Psoas muscle (tissue), 7 donors: ENCODE measurements at regions not wholly inside any gene's neighbourhood (a gene's known extent, or its start where the extent isn't known, plus 50 kb on each side); places are given as distances from the start of the nearest gene placed in this dataset.

Source experiments
- ATAC-seq, 4 donors: fragments of 200-7000 bp; cut with Tn5 transposase; one replicate each; pipeline ENCODE4 v1.9.1; 2020; ENCODE audit warnings: moderate library complexity in 3 of 4, mild to moderate bottlenecking in 2 of 4
- DNase-seq, 2 donors: peaks; one replicate each; pipeline ENCODE4 v3.0.0-alpha.2; 2020
- H3K27ac ChIP-seq: fragments of 200-600 bp; one replicate; pipeline ENCODE4 v1.8.0; 2022
- H3K27me3 ChIP-seq, 3 donors: fragments of 200-600 bp in 1 of 3; one replicate each; pipeline versions ENCODE4 v1.6.1 to v1.8.0; 2013 to 2022; ENCODE audit warnings: low read length in 2 of 3, mild to moderate bottlenecking in 2 of 3, moderate library complexity in 1 of 3; ENCODE audit not compliant: insufficient read depth in 3 of 3
- H3K36me3 ChIP-seq, 2 donors: fragments of 200-600 bp in 1 of 2; one replicate each; pipeline versions ENCODE4 v1.6.1 to v1.8.0; 2013 to 2022; ENCODE audit warnings: low read depth in 1 of 2, mild to moderate bottlenecking in 1 of 2, moderate library complexity in 1 of 2; ENCODE audit not compliant: insufficient read depth in 1 of 2
- H3K4me1 ChIP-seq: fragments of 200-600 bp; one replicate; pipeline ENCODE4 v1.8.0; 2022
- H3K4me3 ChIP-seq: fragments of 200-600 bp; one replicate; pipeline ENCODE4 v1.8.0; 2022; ENCODE audit warnings: mild to moderate bottlenecking
- H3K9me3 ChIP-seq: fragments of 200-600 bp; one replicate; pipeline ENCODE4 v1.8.0; 2022
- CTCF ChIP-seq: fragments of 200-600 bp; IDR thresholded peaks from one replicate; pipeline ENCODE4 v1.8.0; 2022; ENCODE audit warnings: antibody characterized with exemption
- WGBS, 3 donors: extraction: QIAGEN DNeasy Blood & Tissue Kit; methylation state at CpG; one replicate each; pipeline versions ENCODE4 v1.1.6 to v1.1.7; 2013; 5-methylcytosine and 5-hydroxymethylcytosine counted together
- intact Hi-C, 2 donors: fragments of 100-400 bp; cut with DNase I; formaldehyde crosslinking; loops; one replicate each; pipeline versions ENCODE4 v1.11.0 to v1.14.2; 2022
- donor health status: healthy with polysubstance abuse.
- donor health status: DM: no; HTN: no; CAD: no; lungs with moderate emphysema.
- donor health status: Bipolar disorder and iron deficiency.
- donor health status: healthy.
- donor health status: DM: yes; HTN: yes; CAD: no.
- donor health status: DM: no; HTN: no; CAD: no.
- donor health status: DM: yes; HTN: yes; CAD: no.

GRCh38 chr7:17548014-17548653, 249.7 kb downstream of the AHR start:
- no peaks in the 10 kb centered on the region for H3K9me3 ChIP-seq
- no peak for TF ChIP-seq CTCF
- no peaks in the 10 kb centered on the region for H3K27me3 ChIP-seq
- ATAC-seq: no peak
- no peak overlapping the region for H3K4me3 ChIP-seq
- H3K36me3 ChIP-seq: no peaks in the 10 kb centered on the region
- intact Hi-C loops: no loop called here
- 52 to 66% (median 66%) methylated on average over 4 of the region's 4 CpGs for WGBS, 3 donors
- H3K4me1 ChIP-seq: no peaks in the 10 kb centered on the region
- no peak for DNase-seq
- H3K27ac ChIP-seq: no peak overlapping the region

- no peak for TF ChIP-seq CTCF
- intact Hi-C loops: no loop called here
Observed at GRCh38 chr7:17549406-17549805, 251.0 kb downstream of the AHR start.

GRCh38 chr7:17552373-17552772, 253.9 kb downstream of the AHR start:
- WGBS, 3 donors: 88 to 93% (median 91%) methylated on average over 6 of the region's 6 CpGs
- no peak for TF ChIP-seq CTCF
- intact Hi-C loops: no loop called here
- no peak for DNase-seq
- Histone ChIP-seq H3K4me1 (no peaks in the 10 kb centered on the region), H3K4me3 (no peak overlapping the region), H3K27ac (no peak overlapping the region), H3K36me3 (no peaks in the 10 kb centered on the region), H3K27me3 (no peaks in the 10 kb centered on the region), H3K9me3 (no peaks in the 10 kb centered on the region)
- ATAC-seq: no peak

More at GRCh38 chr7:17549406-17549805, 251.0 kb downstream of the AHR start:
- no peak overlapping the region for H3K27ac ChIP-seq
- DNase-seq (no peak), ATAC-seq (no peak)
- H3K9me3 ChIP-seq: no peaks in the 10 kb centered on the region
- WGBS, 3 donors: 60 to 69% (median 63%) methylated on average over 2 of the region's 2 CpGs
- no peaks in the 10 kb centered on the region for H3K27me3 ChIP-seq
- no peaks in the 10 kb centered on the region for H3K36me3 ChIP-seq
- H3K4me1 ChIP-seq: no peaks in the 10 kb centered on the region
- H3K4me3 ChIP-seq: no peak overlapping the region

- Histone ChIP-seq H3K4me1 (no peaks in the 10 kb centered on the region), H3K27me3 (no peaks in the 10 kb centered on the region), H3K9me3 (no peaks in the 10 kb centered on the region), H3K36me3 (no peaks in the 10 kb centered on the region), H3K4me3 (no peak overlapping the region), H3K27ac (no peak overlapping the region)
- ATAC-seq (no peak), DNase-seq (no peak)
- TF ChIP-seq CTCF: no peak
- intact Hi-C loops: no loop called here
- WGBS, 3 donors: 93 to 94% (median 94%) methylated on average over 1 of the region's 1 CpG
Observed at GRCh38 chr7:17552952-17553351, 254.5 kb downstream of the AHR start.

- Histone ChIP-seq H3K27me3 (no peaks in the 10 kb centered on the region), H3K36me3 (no peaks in the 10 kb centered on the region), H3K27ac (no peak overlapping the region), H3K4me1 (no peaks in the 10 kb centered on the region), H3K9me3 (no peaks in the 10 kb centered on the region), H3K4me3 (no peak overlapping the region)
- TF ChIP-seq CTCF: no peak
- DNase-seq (no peak), ATAC-seq (no peak)
- WGBS, 3 donors: 77 to 82% (median 81%) methylated on average over 7 of the region's 7 CpGs
- intact Hi-C loops: no loop called here
Observed at GRCh38 chr7:17554341-17555015, 256.0 kb downstream of the AHR start.
